H1 (cell line): ENCODE measurements at regions not wholly inside any gene's neighbourhood (a gene's known extent, or its start where the extent isn't known, plus 50 kb on each side); places are given as distances from the start of the nearest gene placed in this dataset.

ENCODE experiments used
- ASH2L ChIP-seq: fragments of 200-600, 300-600 bp; sonication (generic); IDR thresholded peaks from one replicate; pipeline ENCODE4 v1.7.1; 2017; ENCODE audit warnings: low read length
- ATF3 ChIP-seq: IDR thresholded peaks from 2 replicates; pipeline ENCODE4 v1.6.1; 2011; ENCODE audit warnings: low read depth, mild to moderate bottlenecking, low read length; ENCODE audit not compliant: insufficient read depth
- GABPA ChIP-seq: IDR thresholded peaks from 2 replicates; pipeline ENCODE4 v1.6.1; 2011; ENCODE audit warnings: mild to moderate bottlenecking, low read length, moderate library complexity, borderline replicate concordance; ENCODE audit not compliant: insufficient read depth
- SIN3A ChIP-seq, 2 experiments: IDR thresholded peaks in 1 of 2; conservative IDR thresholded peaks in 1 of 2; 2 replicates each; pipeline ENCODE4 v1.6.1; 2011 to 2012; ENCODE audit warnings: low read length in 2 of 2, improper control_type of control experiment in 1 of 2, low read depth in 1 of 2, mild to moderate bottlenecking in 1 of 2
- SP2 ChIP-seq: IDR thresholded peaks from 2 replicates; pipeline ENCODE4 v1.6.1; 2012; ENCODE audit warnings: mild to moderate bottlenecking, low read length, inconsistent platforms

- TF ChIP-seq SP2 (no peak), GABPA (no peak), ASH2L (no peak), SIN3A (conservative IDR thresholded peaks at IDR 0.05 in 1 of 2, IDR thresholded peaks at IDR 0.05 in 1 of 2; ENCODE audit: low read depth in 1 of 2, low read length in 2 of 2) (no peak), ATF3 (no peak)
Observed at GRCh38 chr10:58104351-58104751, 163.3 kb downstream of the IPMK start (continued).
